T-helper 2 cell treated with Interferon-gamma antibody and Interleukin-4, amounts not matched to agents 100 ng/mL and 5 ng/mL, for 36 hours (primary cell): ENCODE measurements at regions not wholly inside any gene's neighbourhood (a gene's known extent, or its start where the extent isn't known, plus 50 kb on each side); places are given as distances from the start of the nearest gene placed in this dataset.

Source experiments
- intact Hi-C: fragments of 100-400 bp; cut with micrococcal nuclease; formaldehyde crosslinking; loops from one replicate; pipeline ENCODE4 v1.15.1; 2023

DNA sequence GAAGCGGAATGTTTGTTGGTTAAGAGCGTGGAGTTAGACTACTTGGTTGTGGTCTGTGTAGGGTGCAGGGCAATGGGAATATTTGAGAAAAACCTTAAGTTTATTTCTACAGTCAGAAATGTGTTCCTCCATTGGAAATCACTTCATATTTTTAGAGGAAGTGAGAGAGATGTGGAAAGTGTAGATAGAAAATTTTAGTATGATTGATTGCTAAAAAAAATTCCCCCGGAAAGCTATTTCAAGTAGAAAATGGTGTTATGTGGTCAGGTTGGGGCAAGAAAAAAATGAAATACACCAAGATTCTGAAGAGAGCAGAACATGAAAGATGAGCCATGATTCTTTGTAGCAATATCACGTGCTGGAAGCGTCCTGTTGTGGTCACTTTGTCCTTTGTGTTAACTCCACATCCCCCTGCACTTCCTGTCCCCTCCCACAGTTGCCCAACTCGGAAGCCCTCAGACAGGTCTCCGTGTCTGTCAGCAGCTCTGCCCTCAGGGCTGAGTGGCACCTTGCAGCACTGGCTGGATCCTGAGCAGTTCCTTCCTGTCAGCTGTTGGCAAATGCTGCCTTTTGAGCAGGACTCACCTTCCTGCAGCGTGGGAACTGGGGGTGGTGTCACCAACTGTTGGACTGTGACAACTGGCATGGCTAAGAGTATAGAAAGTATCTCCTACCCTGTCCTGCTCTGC lies 137.5 kb upstream of the SLC24A3 start:
- intact Hi-C loops: no loop called here

DNA sequence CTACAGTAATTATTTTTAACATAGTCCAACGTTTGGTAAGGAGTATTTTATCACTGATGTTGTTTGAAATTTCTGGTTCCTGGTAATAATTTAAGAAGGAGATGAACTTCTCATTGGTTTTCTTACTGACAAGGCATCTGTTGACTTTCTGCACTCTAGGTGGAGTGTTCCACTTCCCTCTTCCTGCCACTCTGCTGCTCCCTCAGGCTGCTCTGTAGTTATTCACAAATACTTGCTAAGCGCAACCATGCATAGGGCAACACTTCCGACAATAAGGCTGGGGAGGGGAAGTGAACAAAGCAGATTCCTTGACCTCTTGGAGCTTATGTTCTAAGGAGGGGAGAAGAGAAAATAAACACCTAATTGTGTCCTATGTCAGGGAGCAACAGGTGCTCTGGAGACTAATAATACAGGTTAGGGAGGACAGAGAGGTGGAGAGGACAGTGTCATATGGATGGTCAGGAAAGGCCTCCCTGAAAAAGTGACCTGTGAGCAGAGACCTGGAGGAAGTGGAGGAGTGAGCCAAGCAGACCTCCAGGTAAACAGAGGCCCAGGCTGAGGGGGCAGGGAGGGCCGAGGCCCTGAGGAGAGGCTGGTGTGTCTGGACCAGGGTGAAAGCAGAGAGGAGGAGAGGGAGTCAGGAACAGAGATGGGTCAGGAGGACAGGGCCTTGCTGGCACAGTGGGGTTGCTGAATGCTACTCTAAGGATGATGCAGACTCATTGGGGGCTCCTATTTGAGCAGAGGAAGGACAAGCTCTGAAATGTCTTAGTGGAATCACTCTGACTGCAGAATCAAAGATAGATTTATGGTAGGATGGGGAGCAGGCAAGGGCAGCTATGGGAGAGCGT lies 134.8 kb upstream of the SLC24A3 start:
- intact Hi-C loops: no loop called here

DNA sequence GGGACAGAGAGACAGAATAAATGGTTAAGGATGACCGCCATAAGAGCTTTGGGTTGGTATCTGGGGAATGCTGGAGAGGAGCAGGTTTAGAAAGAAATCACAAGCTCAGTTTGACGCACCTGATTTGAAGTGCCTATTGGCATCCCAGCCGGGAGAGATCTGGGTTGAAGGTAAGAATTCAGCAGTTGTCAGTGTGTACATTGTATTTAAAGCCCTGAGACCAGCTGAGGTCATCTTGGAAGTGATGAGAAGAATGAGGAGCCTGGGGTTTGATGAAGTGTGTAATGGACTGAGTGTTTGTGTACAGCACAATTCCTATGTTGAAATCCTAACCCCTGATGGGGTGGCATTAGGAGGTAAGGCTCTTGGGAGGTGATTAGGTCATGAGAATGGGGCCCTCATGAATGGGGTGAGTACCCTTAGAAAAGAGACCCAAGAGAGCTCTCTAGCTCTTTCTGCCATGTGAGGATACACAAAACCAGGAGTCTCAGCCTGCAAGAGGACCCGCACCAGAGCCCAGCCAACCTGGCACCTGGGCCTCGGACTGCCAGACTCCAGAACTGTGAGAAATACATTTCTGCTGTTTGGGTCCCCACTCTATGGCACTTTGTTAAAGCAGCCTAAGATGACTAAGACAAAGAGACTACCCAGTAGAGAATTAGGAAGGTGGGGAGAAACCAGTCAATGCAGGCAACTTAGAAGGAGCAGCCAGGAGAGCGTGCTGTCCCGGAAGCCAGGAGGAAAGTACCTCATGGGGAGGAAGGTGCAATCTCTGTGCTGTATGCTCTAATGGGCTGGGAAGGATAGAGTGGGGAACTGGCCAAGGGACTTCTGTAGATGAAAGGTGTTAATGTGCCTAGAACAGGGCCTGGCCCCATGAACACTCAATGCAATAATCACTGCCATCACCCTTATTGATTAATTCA lies 133.7 kb upstream of the SLC24A3 start:
- intact Hi-C loops: no loop called here

DNA sequence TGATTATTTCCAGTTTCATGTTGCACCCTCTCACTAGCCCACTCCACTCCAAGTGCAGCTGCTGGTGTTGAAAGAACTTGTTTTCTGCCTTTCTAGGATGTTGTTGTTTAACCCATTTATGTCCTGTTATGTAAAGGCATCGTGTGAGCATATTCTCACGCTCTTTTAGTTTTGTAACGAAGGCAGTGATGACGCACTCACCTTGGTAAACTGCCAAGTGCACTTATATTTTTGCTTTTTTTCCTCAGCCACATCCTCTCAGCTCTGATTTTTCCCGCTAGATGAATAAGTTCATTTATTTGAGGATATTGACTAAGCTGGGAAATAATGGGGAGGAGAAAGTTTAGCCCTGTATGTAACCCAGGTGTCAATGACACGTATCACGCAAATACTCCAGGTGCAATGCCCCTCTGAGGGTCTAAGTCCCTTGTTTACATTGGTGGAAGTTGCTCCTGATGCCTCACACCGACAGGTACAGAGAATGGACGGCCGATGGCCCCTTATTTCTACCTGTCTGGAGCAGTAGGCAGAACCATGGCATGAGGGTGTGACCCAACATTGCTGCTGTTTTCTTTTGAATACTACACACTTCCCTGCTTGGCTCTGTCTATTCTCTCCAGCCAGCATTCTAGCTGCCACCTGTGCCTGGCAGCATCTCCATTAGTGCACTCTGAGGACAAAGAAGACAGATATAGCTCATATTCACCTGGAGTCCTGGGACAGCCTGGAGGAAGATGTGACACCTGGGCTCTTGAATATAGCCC lies 132.7 kb upstream of the SLC24A3 start:
- intact Hi-C loops: no loop called here

DNA sequence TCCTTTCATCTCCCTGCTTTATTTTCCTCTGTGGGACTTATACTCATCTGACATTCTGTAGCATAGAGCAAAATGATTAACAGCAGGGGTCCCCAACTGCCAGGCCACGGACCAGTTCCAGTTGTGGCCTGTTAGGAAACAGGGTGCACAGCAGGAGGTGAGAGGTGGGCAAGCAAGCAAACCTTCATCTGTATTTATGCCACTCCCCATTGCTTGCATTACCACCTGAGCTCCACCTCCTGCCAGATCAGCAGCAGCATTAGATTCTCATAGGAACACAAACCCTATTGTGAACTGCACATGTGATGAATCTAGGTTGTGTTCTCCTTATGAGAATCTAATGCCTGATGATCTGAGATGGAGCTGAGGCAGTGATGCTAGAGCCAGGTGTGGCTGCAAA lies 130.5 kb upstream of the SLC24A3 start:
- intact Hi-C loops: no loop called here

DNA sequence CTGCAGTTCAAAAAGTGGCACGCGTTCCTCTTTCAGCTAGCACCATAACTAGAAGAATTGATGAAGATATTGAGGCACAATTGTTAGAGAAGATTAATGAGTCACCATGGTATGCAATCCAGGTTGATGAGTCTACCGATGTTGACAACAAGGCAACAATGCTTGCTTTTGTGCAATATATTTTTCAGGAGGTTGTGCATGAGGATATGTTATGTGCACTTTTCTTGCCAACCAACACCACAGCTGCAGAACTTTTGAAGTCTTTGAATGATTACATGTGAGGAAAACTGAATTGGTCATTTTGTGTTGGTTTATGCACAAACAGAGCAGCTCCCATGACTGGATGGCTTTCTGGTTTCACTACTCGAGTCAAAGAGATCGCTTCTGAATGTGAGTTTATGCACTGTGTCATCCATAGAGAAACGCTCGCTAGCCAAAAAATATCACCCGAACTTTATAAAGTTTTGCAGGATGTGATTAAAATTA lies 129.3 kb upstream of the SLC24A3 start:
- intact Hi-C loops: no loop called here

DNA sequence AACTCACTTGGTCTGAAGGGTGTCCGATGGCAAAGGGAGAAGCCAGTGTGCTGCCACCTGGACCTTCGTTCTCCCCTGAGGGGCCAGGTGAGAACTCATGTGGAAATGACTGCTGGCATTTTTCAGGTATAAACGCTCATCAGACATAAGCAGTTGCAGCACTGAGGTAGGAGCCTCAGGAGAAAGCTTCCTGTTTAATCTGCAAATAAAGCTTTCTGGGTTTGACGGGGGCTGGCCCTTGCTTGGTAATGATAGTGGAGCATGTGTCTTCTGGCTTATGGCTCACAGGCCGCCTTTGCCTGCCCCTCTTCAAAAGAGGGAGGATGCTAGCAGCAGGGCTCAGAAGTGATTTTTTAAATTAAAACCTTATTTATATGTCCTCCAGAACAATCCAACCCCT lies 122.1 kb upstream of the SLC24A3 start:
- intact Hi-C loops: no loop called here

DNA sequence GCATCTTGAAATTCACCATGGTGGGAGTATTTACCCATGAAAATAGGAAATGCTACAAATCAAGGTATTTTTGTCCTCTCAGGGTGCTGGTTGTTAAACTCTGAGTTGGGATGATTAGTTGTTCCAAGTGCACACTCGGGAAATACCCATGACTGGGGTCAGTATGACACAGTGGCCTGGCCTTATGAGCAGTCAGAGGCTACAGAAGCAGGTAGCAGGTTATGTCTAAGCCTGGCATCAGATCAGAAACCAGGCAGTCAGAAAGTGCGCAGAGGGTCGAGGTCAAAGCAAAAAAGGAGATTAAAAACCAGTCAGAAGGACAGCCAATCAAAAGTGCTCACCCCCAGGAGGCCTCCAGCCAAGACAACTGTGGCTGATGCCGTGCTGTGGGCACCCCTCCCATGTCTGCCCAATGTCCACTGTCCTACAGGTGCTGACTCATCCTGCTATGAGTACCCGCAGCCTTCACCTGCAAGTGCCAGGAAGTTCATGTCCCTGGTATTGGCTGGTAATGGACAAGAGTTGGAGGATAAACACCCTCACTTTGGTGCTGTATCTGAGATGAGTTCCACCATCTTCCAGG lies 117.4 kb upstream of the SLC24A3 start:
- intact Hi-C loops: no loop called here

DNA sequence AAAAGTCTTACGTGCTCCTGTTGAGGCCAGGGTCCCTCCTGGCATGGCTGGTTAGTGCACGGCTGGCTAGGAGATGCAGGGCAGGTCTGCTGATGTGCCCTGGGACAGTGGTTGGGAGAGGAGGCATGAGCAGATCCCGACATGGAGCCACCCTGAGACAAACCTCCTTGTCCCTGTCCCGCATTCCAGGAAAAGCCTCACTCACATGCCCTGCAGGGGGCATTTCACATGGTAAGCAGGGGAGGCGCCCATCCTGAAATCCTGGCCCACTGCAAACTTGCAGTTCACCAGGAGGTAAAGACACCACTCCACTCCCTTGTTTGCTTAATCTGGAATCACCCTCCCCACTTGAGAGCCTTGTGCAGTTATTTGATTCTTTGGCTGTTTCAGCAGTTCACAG lies 116.7 kb upstream of the SLC24A3 start:
- intact Hi-C loops: no loop called here

DNA sequence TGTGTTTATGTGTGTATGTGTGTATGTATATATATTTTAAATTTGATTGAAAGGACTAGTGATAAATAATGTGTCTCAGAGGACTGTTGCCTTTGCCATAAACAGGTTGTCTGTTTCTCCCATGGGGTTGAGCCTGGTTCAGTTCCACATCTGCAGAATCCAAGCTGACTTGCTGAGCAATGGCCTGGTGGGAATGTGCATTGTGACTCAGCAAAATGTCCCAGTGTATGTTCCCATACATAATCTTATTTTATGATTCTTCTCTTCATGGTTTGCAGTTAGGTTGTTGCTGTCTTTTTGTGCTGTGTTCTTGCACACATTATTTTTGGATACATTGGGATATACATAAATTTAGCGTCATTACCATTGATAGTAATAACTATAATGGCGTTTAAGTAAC lies 115.6 kb upstream of the SLC24A3 start:
- intact Hi-C loops: no loop called here

DNA sequence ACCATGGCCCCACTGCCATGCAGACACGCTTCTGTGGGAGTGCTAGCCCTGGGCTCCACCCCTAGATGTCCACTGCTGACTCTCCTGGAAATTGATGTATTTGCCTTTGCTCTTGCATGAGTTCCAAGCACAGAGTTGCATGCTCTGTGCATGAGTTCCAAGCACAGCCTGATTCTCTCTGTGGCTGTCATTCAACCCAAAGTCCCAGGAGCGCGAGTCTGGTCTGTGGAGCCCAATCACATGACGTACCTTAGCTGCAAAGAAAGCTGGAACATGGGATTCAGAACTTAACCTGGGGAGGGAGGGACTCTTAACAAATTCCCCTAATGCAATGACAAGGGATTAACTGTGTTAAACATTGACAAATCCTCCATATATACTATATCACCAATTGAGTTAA lies 114.3 kb upstream of the SLC24A3 start:
- intact Hi-C loops: no loop called here

DNA sequence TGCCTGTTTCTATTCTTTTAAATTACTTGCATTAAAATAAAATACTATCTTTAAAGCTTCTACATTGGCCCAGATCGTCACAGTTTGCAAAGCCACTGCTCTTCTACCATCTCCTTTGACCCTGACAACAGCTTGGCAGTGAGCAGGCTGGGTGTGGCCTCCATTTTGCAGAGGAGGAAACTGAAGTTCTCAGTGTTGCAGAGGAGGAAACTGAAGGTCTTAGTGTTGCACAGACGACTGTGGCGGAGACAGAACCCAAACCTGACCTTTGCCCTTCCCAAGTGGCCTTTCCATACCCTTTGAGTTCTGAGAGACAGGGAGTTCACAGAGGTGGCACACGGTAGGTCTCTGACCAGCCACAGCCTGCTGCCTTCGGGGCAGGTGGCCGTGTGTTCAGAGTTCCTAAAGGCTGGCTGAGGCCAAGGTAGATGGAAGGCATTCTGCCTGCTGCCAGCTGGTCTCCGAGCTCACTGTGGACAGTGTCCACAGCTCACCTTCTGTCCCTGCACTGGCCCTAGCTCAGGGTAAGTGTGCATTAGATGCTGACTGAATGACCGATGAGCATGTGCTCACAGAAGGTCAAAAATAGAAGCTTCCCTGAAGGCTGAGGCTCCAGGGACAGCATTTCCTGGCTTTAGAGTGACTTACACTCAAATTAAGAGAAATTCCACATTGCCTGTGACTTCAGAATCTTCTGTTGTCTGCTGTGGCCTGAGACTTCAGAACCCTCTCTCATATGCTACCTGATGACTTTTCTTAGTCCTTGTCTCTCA lies 113.5 kb upstream of the SLC24A3 start:
- intact Hi-C loops: no loop called here

DNA sequence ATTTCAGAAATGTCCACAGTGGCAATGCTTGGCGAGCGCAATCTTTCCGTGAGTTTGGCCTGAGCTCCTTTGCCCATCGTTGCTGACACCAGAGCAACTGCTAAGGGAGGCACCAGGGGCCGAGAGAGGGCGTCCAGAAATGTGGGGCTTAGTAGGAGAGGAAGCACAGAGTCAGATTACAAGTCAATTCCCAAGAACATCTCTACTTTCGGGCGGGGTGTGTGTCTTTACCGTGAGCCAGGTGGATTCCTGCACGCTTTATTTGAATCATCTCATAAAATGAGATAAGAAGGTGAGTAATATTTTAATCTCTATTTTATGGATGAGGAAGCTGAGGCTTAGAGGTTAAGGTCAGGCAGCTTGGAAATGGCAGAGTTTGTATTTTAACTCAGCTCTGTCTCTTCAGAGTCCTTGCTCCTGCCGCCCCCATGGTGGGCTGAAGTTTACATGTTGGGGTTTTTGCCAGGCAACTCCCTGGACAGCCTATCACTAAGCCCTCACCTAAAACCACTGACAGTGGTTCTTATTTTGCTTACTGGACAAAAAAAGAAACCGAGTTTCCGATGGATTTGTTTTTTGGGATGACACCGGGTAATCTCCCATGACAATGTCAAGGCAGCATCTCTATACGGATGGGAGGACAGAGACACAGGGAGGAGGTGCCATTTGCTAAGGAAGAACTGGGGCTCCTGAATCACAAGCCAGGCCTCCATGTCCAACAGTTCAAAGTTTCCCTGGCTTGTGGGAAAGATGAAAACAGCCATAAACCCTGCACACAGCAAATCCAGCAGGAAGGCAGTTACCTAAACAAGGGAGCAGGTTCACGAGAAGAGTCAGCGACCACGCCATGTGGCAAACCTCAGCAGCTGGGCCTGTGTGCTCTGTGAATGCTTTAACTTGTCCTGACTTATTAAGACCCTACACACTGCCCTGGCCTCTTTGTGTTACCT lies 112.6 kb upstream of the SLC24A3 start:
- intact Hi-C loops: no loop called here

DNA sequence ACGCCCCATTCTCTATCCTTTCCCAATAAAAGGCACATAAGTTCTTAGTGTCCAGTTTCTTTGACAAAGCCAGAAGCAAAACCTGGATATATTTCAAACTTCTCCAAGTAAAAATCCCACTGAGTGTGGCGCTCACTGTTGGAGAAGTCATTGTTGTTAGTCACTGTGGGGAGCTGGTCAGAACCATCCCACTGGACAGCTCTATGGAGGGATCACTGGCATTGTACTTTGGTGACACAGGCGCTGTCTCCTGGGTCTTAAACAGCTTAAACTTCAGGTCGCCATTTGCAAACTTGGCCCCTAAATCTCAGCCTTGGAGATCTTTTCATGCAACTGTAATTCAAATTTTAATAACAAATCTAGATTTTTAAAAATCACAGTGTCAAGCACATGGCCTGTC lies 111.5 kb upstream of the SLC24A3 start:
- intact Hi-C loops: no loop called here

DNA sequence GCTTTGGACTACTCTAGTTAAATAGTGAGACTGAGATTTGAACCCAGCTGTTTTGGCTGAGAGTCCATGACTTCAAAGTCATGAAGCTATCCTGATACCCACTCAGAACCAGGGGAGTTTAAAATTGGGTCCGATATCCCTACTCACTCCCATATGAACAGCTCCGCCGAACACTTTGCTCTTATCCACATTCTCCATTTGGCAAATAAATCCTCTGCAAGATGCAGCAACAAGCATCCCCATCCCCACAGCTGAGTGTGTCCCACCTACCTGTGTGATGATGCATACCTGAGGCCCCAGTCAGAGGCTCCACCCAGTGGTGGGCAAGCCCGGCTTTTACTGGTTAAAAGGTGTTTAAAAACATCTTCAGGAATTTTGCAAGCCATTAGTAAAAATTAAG lies 108.3 kb upstream of the SLC24A3 start:
- intact Hi-C loops: no loop called here

DNA sequence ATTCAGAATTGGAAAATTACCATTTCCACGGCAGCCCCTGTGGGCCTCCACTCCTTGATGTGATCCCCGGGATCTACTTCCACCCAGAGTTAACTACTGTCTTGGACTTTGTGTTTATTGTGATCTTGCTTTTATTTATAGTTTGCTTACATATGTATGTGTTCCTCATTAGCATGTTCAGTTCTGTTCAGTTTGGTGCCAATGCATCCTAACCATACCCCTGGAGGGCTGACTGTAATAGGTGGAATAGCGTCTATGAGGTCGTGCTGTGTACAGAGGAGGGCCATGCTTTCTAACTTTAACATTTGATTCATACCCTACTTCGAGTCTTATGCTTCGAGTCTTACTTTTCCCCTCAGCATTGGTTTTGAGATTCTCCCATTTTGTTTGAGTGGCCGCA lies 104.3 kb upstream of the SLC24A3 start:
- intact Hi-C loops: no loop called here

DNA sequence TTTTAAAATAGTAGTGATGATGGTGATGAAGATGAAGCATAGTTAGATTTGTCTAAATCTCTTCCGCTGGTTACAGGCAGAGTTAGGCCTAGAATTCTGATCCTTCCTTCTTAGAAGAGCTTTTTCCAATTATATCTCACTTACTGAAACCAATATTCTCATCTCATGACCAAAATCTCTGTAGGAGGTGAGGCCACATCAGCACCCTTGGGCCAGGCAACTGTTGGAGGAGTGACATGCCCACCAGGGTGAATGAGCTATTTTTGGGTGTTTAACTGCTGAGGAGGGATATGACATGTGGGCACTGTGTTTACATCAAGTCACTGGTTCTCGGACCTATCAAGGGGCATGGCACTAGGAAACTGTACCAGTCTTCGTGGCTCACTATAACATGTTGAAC lies 102.2 kb upstream of the SLC24A3 start:
- intact Hi-C loops: no loop called here

DNA sequence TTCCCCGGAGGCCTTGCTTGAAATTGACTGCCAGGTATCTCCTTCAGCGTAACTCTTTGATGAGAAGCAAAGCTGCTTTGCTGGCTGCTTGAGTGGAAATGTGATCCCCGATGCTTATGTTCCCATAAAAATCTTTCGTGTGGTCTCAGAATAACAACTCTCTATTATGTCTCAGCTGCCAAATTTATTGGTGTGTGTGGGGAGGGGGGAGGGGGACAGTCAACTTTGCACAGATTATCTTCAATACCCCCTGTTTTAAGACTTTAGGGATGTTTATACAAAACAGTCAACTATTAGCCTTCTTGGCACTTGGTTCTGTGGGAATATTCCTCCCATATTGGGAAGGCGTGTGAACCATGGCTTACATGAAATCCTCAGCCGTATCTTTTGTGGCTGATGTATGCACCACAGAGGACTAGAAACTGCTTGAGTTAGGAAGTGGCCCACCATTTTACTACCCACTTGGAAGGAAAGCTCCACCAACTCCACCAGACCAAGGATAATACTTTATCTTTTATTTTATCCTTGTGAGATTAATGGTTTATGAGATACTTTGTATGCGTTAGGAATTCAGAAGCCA lies 101.5 kb upstream of the SLC24A3 start:
- intact Hi-C loops: no loop called here
